AG04450 (cell line): ENCODE measurements at regions not wholly inside any gene's neighbourhood (a gene's known extent, or its start where the extent isn't known, plus 50 kb on each side); places are given as distances from the start of the nearest gene placed in this dataset.

Experiments used
- CTCF ChIA-PET: fragments of 300-600, 350-600 bp; formaldehyde crosslinking; extraction: SDS; loops from one replicate; lab custom pipeline; 2022; ENCODE audit warnings: antibody characterized with exemption, inconsistent platforms; lab: Charles Lee
- POLR2A ChIA-PET: fragments of 350-600 bp; formaldehyde crosslinking; extraction: SDS; loops from one replicate; lab custom pipeline; 2021; ENCODE audit warnings: antibody characterized with exemption, inconsistent platforms; lab: Yijun Ruan, JAX
- DNase-seq: peaks from one replicate; pipeline ENCODE4 v3.0.0-alpha.2; 2011; ENCODE audit warnings: low read depth, low spot score
- H3K27ac ChIP-seq: one replicate; pipeline ENCODE4 v1.5.1; 2012; ENCODE audit warnings: low read depth, low read length, control low read depth
- H3K27me3 ChIP-seq: one replicate; pipeline ENCODE4 v1.6.0; 2012; ENCODE audit warnings: low read length; ENCODE audit not compliant: control insufficient read depth, insufficient read depth
- H3K4me3 ChIP-seq: 2 replicates; pipeline ENCODE4 v1.5.1; 2011; ENCODE audit warnings: mild to moderate bottlenecking, low read depth, low read length, control low read depth
- H3K9me3 ChIP-seq: 2 replicates; pipeline ENCODE4 v1.5.1; 2012; ENCODE audit warnings: low read length; ENCODE audit not compliant: control insufficient read depth, insufficient read depth
- TF ChIP-seq, protein P1 (sequence below): IDR thresholded peaks from 2 replicates; pipeline ENCODE4 v1.5.1; 2011; ENCODE audit warnings: low read depth, low read length, control low read depth, inconsistent platforms

DNA sequence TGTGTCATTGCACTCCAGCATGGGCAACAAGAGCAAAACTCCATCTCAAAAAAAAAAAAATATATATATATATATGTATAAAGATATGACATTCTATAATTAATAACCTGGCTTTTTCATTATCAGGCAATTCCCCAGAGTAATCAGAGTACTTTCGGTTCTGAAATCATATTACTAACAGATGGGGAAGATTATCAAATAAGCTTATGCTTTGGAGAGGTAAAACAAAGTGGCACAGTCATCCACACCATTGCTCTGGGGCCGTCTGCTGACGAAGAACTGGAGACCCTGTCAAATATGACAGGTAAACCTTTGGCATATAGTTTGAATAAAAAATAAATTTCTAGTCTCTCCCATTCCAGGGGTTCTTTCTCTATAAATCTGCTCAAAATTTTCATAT lies 58.5 kb upstream of the SH3GLB1 start:
- Histone ChIP-seq H3K27me3 (no peaks in the 10 kb centered on the region), H3K27ac (no peak overlapping the region), H3K4me3 (no peak overlapping the region), H3K9me3 (no peaks in the 10 kb centered on the region)
- CTCF ChIA-PET = no interaction called here
- no peak for DNase-seq
- TF ChIP-seq, protein P1, sequence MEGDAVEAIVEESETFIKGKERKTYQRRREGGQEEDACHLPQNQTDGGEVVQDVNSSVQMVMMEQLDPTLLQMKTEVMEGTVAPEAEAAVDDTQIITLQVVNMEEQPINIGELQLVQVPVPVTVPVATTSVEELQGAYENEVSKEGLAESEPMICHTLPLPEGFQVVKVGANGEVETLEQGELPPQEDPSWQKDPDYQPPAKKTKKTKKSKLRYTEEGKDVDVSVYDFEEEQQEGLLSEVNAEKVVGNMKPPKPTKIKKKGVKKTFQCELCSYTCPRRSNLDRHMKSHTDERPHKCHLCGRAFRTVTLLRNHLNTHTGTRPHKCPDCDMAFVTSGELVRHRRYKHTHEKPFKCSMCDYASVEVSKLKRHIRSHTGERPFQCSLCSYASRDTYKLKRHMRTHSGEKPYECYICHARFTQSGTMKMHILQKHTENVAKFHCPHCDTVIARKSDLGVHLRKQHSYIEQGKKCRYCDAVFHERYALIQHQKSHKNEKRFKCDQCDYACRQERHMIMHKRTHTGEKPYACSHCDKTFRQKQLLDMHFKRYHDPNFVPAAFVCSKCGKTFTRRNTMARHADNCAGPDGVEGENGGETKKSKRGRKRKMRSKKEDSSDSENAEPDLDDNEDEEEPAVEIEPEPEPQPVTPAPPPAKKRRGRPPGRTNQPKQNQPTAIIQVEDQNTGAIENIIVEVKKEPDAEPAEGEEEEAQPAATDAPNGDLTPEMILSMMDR = no peak
- POLR2A ChIA-PET = no interaction called here

DNA sequence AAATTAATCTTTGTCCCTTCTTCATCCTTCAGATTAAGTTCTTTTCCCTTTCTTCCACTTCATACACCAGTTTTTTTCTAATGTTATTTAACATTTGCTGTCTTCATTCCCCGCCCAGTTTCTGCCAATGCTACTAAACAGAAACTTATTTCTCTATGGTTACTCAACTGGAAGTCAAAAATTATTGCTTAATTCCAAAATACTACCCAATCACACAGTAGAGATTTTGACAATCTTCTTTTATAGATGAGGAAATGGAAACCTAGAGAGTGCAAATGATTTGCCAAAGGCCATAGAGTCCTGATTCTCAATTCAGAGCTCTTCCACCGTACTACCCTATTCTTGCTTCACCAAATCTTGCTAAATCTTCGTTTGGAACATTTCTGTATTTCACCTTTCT lies 58.1 kb upstream of the SH3GLB1 start:
- Histone ChIP-seq H3K27me3 (no peaks in the 10 kb centered on the region), H3K4me3 (no peak overlapping the region), H3K27ac (no peak overlapping the region), H3K9me3 (no peaks in the 10 kb centered on the region)
- TF ChIP-seq, protein P1 = no peak
- ChIA-PET CTCF (no interaction called here), POLR2A (no interaction called here)
- DNase-seq = no peak

DNA sequence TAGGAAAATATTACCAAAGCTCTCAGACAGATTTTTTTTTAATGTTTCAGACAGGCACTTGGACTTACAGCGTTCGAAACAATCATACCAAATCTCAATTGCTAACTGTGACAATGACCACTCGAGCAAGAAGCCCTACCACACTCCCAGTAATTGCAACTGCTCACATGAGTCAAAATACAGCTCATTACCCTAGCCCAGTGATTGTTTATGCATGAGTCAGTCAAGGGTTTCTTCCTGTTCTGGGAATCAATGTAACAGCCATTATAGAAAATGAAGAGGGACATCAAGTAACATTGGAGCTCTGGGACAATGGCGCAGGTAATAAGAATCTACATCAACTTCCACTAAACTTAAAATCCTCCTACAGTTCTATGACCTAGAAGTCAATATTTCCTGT lies 56.1 kb upstream of the SH3GLB1 start:
- no peak overlapping the region for H3K4me3 ChIP-seq
- POLR2A ChIA-PET = no interaction called here
- H3K9me3 ChIP-seq = no peaks in the 10 kb centered on the region
- CTCF ChIA-PET = no interaction called here
- H3K27me3 ChIP-seq = no peaks in the 10 kb centered on the region
- TF ChIP-seq, protein P1 = no peak
- peak; percentile 15 for DNase-seq
- H3K27ac ChIP-seq = no peak overlapping the region

DNA sequence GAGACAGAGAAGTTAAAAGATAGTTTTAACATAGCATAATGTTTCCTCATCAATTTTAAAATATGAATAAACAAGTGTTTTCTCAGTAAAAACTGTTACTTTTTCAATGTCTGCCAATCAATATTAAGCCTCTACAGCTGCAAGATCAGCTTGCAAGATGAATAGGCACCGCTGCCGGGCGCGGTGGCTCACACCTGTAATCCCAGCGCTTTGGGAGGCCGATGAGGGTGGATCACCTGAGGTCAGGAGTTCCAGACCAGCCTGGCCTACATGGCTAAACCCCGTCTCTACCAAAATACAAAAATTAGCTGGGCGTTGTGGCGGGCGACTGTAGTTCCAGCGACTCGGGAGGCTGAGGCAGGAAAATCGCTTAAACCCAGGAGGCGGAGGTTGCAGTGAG lies 54.8 kb upstream of the SH3GLB1 start:
- no peak for DNase-seq
- Histone ChIP-seq H3K4me3 (no peak overlapping the region), H3K27me3 (no peaks in the 10 kb centered on the region), H3K9me3 (no peaks in the 10 kb centered on the region), H3K27ac (no peak overlapping the region)
- TF ChIP-seq, protein P1 = no peak
- ChIA-PET CTCF (interaction anchor here (1.0 kb wide), 1 partner anchor 187 kb away, joined by 4 read pairs; no protein-coding TSS in a partner anchor), POLR2A (no interaction called here)

DNA sequence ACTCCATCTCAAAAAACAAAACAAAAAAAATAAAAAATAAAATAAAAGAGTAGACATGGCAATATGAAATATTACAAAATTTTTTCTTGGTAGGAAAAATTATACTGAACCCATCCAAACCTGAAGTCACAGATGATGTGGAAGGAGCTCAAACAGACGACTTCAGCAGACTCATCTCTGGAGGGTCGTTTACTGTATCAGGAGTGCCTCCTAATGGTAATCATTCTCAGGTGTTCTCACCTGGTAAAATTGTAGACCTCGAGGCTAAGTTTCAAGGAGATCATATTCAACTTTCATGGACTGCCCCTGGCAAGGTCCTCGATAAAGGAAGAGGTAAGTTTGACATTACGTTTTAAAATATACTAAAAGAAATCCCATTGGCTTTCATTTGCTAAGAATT lies 54.3 kb upstream of the SH3GLB1 start:
- DNase-seq = no peak
- Histone ChIP-seq H3K4me3 (no peak overlapping the region), H3K9me3 (no peaks in the 10 kb centered on the region), H3K27me3 (no peaks in the 10 kb centered on the region), H3K27ac (no peak overlapping the region)
- ChIA-PET POLR2A (no interaction called here), CTCF (no interaction called here)
- TF ChIP-seq, protein P1 = no peak
